ENCODE measurements at regions not wholly inside any gene's neighbourhood (a gene's known extent, or its start where the extent isn't known, plus 50 kb on each side); places are given as distances from the start of the nearest gene placed in this dataset.

DNA sequence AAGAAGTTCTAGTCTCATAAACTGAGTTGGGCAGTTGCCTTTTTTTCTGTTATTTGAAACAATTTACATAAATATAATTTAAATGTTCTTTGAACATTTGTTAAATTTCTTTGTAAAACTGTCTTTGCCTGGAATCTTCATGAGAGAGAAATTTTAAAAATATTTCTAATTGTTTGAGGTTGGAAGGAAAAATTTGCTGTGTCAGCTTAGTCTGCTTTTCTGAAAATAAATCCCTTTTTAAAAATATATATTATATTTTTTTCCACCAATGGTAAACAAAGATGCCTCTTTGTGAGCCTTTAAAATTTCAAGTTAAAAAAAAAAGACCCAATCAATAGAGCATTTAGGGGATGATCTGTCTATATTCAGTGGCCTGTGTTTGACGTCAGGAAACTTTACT is 542.7 kb downstream of the KIF4B start:
- H3K4me1 Mint-ChIP-seq (ENCODE audit: low read depth, unreplicated experiment), result peaks cover 1% of the 10 kb centered on the region
- Histone ChIP-seq H2AFZ (ENCODE audit: low read depth, low read length) (no peak overlapping the region), H3K27ac (ENCODE audit: low read depth, low read length) (no peak overlapping the region), H3K36me3 (ENCODE audit: insufficient read depth, low read length) (no peaks in the 10 kb centered on the region), H3K9me3 (ENCODE audit: insufficient read depth, low read depth, low read length) (no peaks in the 10 kb centered on the region), H4K20me1 (ENCODE audit: insufficient read depth, low read length) (no peaks in the 10 kb centered on the region), H3K27me3 (ENCODE audit: insufficient read depth, low read length) (no peaks in the 10 kb centered on the region), H3K4me3 (ENCODE audit: insufficient read depth, low read depth, low read length) (no peak overlapping the region), H3K9ac (ENCODE audit: low read length) (no peak overlapping the region), H3K4me2 (ENCODE audit: low read length) (no peak overlapping the region), H3K4me1 (ENCODE audit: insufficient read depth, low read length) (no peaks in the 10 kb centered on the region), H3K79me2 (ENCODE audit: insufficient read depth, low read length) (no peaks in the 10 kb centered on the region)
- DNase-seq (ENCODE audit: low read depth) (no peak), FAIRE-seq (no peak)
- H3K27ac Mint-ChIP-seq (ENCODE audit: unreplicated experiment), result no peak overlapping the region
- no peaks in the 10 kb centered on the region for H3K36me3 Mint-ChIP-seq (ENCODE audit: low read depth, unreplicated experiment)
- TF ChIP-seq EZH2 (IDR thresholded peaks at IDR 0.05; ENCODE audit: insufficient read depth, low read length), result no peak
- TF ChIP-seq, protein P1, sequence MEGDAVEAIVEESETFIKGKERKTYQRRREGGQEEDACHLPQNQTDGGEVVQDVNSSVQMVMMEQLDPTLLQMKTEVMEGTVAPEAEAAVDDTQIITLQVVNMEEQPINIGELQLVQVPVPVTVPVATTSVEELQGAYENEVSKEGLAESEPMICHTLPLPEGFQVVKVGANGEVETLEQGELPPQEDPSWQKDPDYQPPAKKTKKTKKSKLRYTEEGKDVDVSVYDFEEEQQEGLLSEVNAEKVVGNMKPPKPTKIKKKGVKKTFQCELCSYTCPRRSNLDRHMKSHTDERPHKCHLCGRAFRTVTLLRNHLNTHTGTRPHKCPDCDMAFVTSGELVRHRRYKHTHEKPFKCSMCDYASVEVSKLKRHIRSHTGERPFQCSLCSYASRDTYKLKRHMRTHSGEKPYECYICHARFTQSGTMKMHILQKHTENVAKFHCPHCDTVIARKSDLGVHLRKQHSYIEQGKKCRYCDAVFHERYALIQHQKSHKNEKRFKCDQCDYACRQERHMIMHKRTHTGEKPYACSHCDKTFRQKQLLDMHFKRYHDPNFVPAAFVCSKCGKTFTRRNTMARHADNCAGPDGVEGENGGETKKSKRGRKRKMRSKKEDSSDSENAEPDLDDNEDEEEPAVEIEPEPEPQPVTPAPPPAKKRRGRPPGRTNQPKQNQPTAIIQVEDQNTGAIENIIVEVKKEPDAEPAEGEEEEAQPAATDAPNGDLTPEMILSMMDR (IDR thresholded peaks at IDR 0.05; ENCODE audit: insufficient read depth, low read depth, low read length), result no peak
- H3K9me3 Mint-ChIP-seq (ENCODE audit: unreplicated experiment), result no peaks in the 10 kb centered on the region
- H3K27me3 Mint-ChIP-seq (ENCODE audit: low read depth, unreplicated experiment), result peaks cover 1% of the 10 kb centered on the region
- no peak overlapping the region for H3K4me3 Mint-ChIP-seq (ENCODE audit: unreplicated experiment)

DNA sequence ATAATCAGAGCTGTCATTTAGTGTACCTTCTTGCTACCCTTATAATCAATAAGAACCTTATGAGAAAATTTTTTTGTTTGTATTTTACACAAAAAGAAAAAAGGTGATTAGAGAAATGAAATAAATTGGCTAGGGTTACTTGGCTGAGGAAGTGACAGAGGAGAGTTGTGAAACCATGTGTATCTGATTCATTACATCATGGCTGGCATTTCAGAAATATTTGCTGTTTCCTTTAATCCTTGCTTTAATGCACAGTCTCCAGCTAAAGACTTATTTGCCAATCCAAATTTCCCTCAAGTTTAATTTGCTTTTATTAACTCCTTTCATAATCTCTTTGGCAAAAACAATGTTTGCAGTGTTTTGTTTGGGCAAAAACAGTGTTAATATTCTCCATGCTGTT is 543.1 kb downstream of the KIF4B start:
- Histone ChIP-seq H4K20me1 (ENCODE audit: insufficient read depth, low read length) (no peaks in the 10 kb centered on the region), H2AFZ (ENCODE audit: low read depth, low read length) (no peak overlapping the region), H3K27me3 (ENCODE audit: insufficient read depth, low read length) (no peaks in the 10 kb centered on the region), H3K4me2 (ENCODE audit: low read length) (no peak overlapping the region), H3K4me3 (ENCODE audit: insufficient read depth, low read depth, low read length) (no peak overlapping the region), H3K9ac (ENCODE audit: low read length) (no peak overlapping the region), H3K9me3 (ENCODE audit: insufficient read depth, low read depth, low read length) (no peaks in the 10 kb centered on the region), H3K27ac (ENCODE audit: low read depth, low read length) (no peak overlapping the region), H3K79me2 (ENCODE audit: insufficient read depth, low read length) (no peaks in the 10 kb centered on the region), H3K36me3 (ENCODE audit: insufficient read depth, low read length) (no peaks in the 10 kb centered on the region), H3K4me1 (ENCODE audit: insufficient read depth, low read length) (no peaks in the 10 kb centered on the region)
- no peak for TF ChIP-seq EZH2 (IDR thresholded peaks at IDR 0.05; ENCODE audit: insufficient read depth, low read length)
- TF ChIP-seq, protein P1 (IDR thresholded peaks at IDR 0.05; ENCODE audit: insufficient read depth, low read depth, low read length), result no peak
- FAIRE-seq (no peak), DNase-seq (ENCODE audit: low read depth) (no peak)
- no peaks in the 10 kb centered on the region for H3K36me3 Mint-ChIP-seq (ENCODE audit: low read depth, unreplicated experiment)
- no peak overlapping the region for H3K4me3 Mint-ChIP-seq (ENCODE audit: unreplicated experiment)
- H3K27ac Mint-ChIP-seq (ENCODE audit: unreplicated experiment), result no peak overlapping the region
- no peaks in the 10 kb centered on the region for H3K9me3 Mint-ChIP-seq (ENCODE audit: unreplicated experiment)
- H3K4me1 Mint-ChIP-seq (ENCODE audit: low read depth, unreplicated experiment), result peaks cover 1% of the 10 kb centered on the region
- H3K27me3 Mint-ChIP-seq (ENCODE audit: low read depth, unreplicated experiment), result peaks cover 1% of the 10 kb centered on the region

DNA sequence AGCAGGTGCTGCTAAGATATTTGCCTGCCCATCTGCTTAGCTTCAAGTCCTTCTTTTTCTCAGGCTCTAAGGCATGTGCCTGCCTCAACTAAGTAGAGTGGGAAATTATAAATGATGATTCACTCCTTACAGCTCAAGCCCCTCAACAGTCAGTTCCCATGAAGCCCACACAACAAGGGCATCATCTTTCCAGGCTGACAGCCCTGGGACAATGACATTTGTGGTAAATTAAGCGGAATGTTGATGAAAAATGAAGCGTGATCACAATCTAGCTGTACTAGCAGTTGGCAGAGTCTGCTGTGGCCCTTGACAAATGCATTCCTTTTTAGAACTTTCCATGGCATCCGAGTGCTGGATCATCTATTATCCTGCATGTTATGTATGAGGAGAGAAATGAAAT is 548.6 kb downstream of the KIF4B start:
- FAIRE-seq (no peak), DNase-seq (ENCODE audit: low read depth) (no peak)
- Mint-ChIP-seq H3K4me3 (ENCODE audit: unreplicated experiment) (no peak overlapping the region), H3K9me3 (ENCODE audit: unreplicated experiment) (peaks cover 2% of the 10 kb centered on the region), H3K27me3 (ENCODE audit: low read depth, unreplicated experiment) (no peaks in the 10 kb centered on the region), H3K36me3 (ENCODE audit: low read depth, unreplicated experiment) (no peaks in the 10 kb centered on the region), H3K4me1 (ENCODE audit: low read depth, unreplicated experiment) (no peaks in the 10 kb centered on the region), H3K27ac (ENCODE audit: unreplicated experiment) (no peak overlapping the region)
- Histone ChIP-seq H3K4me2 (ENCODE audit: low read length) (no peak overlapping the region), H2AFZ (ENCODE audit: low read depth, low read length) (no peak overlapping the region), H3K27me3 (ENCODE audit: insufficient read depth, low read length) (no peaks in the 10 kb centered on the region), H3K4me1 (ENCODE audit: insufficient read depth, low read length) (no peaks in the 10 kb centered on the region), H3K27ac (ENCODE audit: low read depth, low read length) (no peak overlapping the region), H3K9me3 (ENCODE audit: insufficient read depth, low read depth, low read length) (no peaks in the 10 kb centered on the region), H3K9ac (ENCODE audit: low read length) (no peak overlapping the region), H4K20me1 (ENCODE audit: insufficient read depth, low read length) (no peaks in the 10 kb centered on the region), H3K4me3 (ENCODE audit: insufficient read depth, low read depth, low read length) (no peak overlapping the region), H3K79me2 (ENCODE audit: insufficient read depth, low read length) (no peaks in the 10 kb centered on the region), H3K36me3 (ENCODE audit: insufficient read depth, low read length) (no peaks in the 10 kb centered on the region)
- TF ChIP-seq, protein P1 (IDR thresholded peaks at IDR 0.05; ENCODE audit: insufficient read depth, low read depth, low read length), result no peak
- TF ChIP-seq EZH2 (IDR thresholded peaks at IDR 0.05; ENCODE audit: insufficient read depth, low read length), result no peak

All from astrocyte (in vitro differentiated cells and primary cell).